IPS DF 6.9 (cell line): ENCODE measurements at regions not wholly inside any gene's neighbourhood (a gene's known extent, or its start where the extent isn't known, plus 50 kb on each side); places are given as distances from the start of the nearest gene placed in this dataset.
"Not testable (repeated sequence)": the region's sequence is repeated elsewhere in the genome, so short reads cannot be mapped to it uniquely, and the experiment has no call there.

Source experiments
- DNase-seq: peaks from one replicate; pipeline ENCODE4 v3.0.0-alpha.2; 2013; ENCODE audit warnings: low read depth, low spot score
- H3K27ac ChIP-seq: one replicate; pipeline ENCODE4 v1.5.1; 2013; ENCODE audit warnings: low read length, control low read depth
- H3K27me3 ChIP-seq: 2 replicates; pipeline ENCODE4 v1.6.1; 2013; ENCODE audit warnings: mild to moderate bottlenecking, low read length; ENCODE audit not compliant: control insufficient read depth, insufficient read depth
- H3K36me3 ChIP-seq: 2 replicates; pipeline ENCODE4 v1.6.1; 2013; ENCODE audit warnings: low read length; ENCODE audit not compliant: control insufficient read depth, insufficient read depth
- H3K4me1 ChIP-seq: 2 replicates; pipeline ENCODE4 v1.6.1; 2013; ENCODE audit warnings: low read length; ENCODE audit not compliant: control insufficient read depth, insufficient read depth
- H3K4me3 ChIP-seq: 2 replicates; pipeline ENCODE4 v1.5.1; 2013; ENCODE audit warnings: mild to moderate bottlenecking, low read length
- H3K9me3 ChIP-seq: 2 replicates; pipeline ENCODE4 v1.6.1; 2013; ENCODE audit warnings: low read length, inconsistent platforms; ENCODE audit not compliant: control insufficient read depth, insufficient read depth
- WGBS: extraction: QIAGEN DNeasy Blood & Tissue Kit; methylation state at CpG from one replicate; pipeline ENCODE4 v1.1.7; 2013; ENCODE audit warnings: mixed read lengths, missing lambda C conversion rate; ENCODE audit not compliant: insufficient read length, insufficient coverage; 5-methylcytosine and 5-hydroxymethylcytosine counted together

DNA sequence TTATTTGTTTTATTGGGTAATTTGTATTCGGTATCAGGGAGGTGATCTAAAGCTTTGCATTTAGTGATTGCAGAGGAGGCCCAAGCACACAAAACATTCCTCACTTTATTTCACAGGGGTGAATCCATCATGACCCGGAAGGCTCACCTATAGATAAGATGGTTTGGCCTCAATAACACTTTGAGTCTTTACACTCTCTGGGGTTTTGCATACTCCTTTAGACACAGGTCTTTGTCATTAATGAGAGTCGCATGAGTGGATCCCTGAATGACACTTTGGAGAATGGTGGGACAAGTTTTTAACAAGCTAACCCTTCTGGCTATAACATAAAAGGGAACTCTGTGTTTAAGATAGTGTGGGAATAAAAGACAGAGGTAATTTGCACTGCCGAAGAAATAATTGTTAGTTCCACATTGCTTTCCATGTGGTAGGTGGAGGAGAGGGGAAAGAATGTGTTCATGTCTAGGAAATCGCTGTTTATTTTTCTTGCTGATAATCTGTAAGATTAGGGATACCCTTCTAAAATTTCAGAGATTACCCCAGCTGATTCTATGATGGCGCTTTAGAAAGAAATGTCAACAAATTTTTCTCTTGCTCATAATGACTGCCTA, 455.8 kb downstream of the TFEC start:
- 100% methylated on average over 1 of the region's 6 CpGs for WGBS
- Histone ChIP-seq H3K27me3 (no peaks in the 10 kb centered on the region), H3K4me3 (no peak overlapping the region), H3K4me1 (no peaks in the 10 kb centered on the region), H3K36me3 (no peaks in the 10 kb centered on the region), H3K27ac (no peak overlapping the region), H3K9me3 (no peaks in the 10 kb centered on the region)
- DNase-seq = no peak

DNA sequence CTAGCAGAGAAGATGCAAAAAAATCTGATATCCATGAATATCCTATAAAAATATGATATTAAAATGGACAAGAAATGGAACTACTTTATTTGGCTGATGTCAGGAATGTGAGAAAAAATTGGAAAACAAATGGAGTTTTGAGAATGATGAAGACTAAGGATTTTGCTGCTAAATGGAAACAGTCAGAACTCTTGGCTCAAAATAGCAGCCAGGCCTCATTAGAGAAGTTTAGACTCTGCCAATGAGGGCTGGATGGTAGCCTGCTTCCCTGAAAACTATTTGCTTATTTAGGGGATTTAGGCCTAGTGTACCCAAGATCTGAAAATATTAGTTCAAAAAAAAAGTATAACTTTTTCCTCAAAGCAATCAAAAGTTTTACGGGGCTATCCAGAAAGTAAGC, 458.5 kb downstream of the TFEC start:
- no CpG with 5 or more reads among the region's 1 CpG for WGBS
- H3K4me3 ChIP-seq = no peak overlapping the region
- H3K36me3 ChIP-seq = no peaks in the 10 kb centered on the region
- no peaks in the 10 kb centered on the region for H3K9me3 ChIP-seq
- DNase-seq = no peak
- no peaks in the 10 kb centered on the region for H3K27me3 ChIP-seq
- no peaks in the 10 kb centered on the region for H3K4me1 ChIP-seq
- no peak overlapping the region for H3K27ac ChIP-seq

DNA sequence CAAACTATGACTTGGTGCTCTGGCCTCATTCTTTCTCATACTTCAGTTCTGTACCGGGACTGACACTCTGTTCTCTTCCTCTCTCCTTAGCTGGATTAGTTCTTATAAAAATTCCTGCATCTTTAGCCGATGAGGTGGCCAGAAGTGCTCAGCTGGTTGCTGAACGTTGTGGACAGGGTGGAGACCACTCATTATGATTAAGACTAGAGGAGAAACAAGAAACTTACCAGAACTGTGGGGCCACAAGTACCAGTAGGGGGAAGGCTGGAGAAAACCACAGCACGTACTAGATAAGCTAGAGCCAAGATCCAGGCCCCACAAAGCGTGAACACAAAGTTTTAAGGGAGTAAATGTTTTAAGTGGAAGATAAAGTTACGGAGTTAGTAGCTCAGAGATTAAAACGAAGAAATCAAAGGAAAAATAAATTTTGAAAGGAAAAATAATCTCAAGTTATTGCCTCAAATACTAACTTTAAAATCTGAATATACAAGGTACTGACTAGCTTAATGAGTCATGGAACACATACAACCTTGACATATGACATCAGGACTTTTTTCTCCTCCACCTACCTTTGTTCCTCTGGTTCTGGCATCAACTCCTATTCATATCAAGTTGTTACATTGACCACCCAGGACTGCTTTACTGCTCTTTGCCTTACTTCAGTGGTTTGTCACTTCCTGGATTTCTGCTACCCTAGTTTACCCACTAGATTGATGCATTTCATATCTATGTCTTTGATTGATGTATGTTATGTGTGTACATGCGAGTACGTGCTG, 469.0 kb downstream of the TFEC start:
- no peaks in the 10 kb centered on the region for H3K9me3 ChIP-seq
- DNase-seq = no peak
- no peak overlapping the region for H3K27ac ChIP-seq
- H3K27me3 ChIP-seq = no peaks in the 10 kb centered on the region
- no peaks in the 10 kb centered on the region for H3K4me1 ChIP-seq
- WGBS = 100% methylated on average over 2 of the region's 9 CpGs
- no peak overlapping the region for H3K4me3 ChIP-seq
- H3K36me3 ChIP-seq = no peaks in the 10 kb centered on the region

DNA sequence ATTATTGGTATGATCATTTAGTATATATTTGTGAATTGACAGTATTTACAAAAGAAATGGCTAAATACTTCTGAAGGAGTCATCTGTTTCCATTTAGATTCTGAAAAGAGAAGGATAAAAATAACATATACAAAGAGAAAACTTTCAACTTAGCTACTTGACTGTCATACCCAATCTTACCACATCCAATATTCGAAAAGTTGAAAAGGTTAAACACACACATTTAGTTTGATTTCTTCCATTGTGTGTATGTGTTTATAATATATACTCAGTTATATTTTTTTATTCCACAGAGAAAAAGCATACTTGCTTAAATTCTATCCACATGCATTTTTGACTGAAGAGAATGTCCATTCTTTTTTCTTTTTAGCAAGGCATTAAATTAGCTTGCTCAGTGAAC, 470.7 kb downstream of the TFEC start:
- DNase-seq = no peak
- WGBS = no CpG with 5 or more reads among the region's 1 CpG
- no peaks in the 10 kb centered on the region for H3K9me3 ChIP-seq

DNA sequence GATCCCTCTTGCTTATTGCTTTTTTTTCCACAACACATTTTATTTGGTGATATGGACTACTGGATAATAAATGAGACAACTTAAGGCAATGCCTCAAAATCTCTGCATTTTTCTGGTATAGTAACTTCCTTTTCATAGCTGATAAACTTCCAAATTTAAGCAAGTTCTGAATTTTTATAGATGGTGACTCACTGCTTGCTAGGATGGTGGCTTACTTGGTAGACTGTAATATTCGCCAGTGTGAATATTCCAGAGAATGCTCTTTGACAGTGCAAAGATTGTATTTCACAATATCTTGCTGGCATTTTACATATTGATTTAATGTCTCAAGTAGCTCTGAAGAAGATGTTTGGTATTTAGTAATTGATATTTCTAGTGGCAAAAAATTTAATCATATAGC, 472.4 kb downstream of the TFEC start:
- Histone ChIP-seq H3K4me1 (no peaks in the 10 kb centered on the region), H3K27me3 (no peaks in the 10 kb centered on the region), H3K27ac (no peak overlapping the region), H3K36me3 (no peaks in the 10 kb centered on the region), H3K9me3 (no peaks in the 10 kb centered on the region), H3K4me3 (no peak overlapping the region)
- no peak for DNase-seq
- WGBS = no CpG with 5 or more reads among the region's 1 CpG

More for the DNA sequence above, 470.7 kb downstream of the TFEC start:
- Histone ChIP-seq H3K36me3 (no peaks in the 10 kb centered on the region), H3K27ac (no peak overlapping the region), H3K4me3 (no peak overlapping the region), H3K4me1 (no peaks in the 10 kb centered on the region), H3K27me3 (no peaks in the 10 kb centered on the region)

DNA sequence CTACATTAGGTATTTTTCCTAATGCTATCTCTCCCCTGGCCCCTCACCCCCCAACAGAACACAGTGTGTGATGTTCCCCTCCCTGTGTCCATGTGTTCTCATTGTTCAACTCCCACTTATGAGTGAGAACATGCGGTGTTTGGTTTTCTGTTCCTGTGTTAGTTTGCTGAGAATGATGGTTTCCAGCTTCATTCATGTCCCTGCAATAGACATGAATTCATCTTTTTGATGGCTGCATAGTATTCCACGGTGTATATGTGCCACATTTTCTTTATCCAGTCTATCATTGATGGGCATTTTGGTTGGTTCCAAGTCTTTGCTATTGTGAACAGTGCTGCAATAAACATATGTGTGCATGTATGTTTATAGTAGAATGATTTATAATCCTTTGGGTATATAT, 473.3 kb downstream of the TFEC start:
- H3K27ac ChIP-seq, H3K4me3 ChIP-seq, H3K9me3 ChIP-seq, H3K4me1 ChIP-seq, DNase-seq, H3K36me3 ChIP-seq, H3K27me3 ChIP-seq: not testable (repeated sequence)
- no CpG with 5 or more reads among the region's 2 CpGs for WGBS

DNA sequence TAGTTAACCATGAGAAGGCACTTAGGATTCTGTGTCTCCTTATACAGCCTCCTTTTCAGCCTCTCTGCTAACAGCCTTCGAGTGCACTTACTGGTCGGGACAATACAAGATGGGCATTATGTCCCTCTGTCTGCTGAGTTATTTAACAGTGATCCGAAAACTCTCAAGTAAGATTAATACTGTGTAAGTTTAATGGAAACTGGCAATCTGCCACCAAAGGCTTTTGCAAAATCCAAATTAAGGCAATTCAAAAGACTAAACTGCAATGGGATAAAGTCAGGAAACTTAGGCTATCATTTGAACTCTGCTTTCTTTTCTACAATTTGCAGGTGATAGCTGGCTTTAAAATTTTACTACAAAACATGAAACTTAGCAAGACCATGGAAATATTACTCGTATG, 477.8 kb downstream of the TFEC start:
- no peak for DNase-seq
- Histone ChIP-seq H3K9me3 (no peaks in the 10 kb centered on the region), H3K27ac (no peak overlapping the region), H3K27me3 (no peaks in the 10 kb centered on the region), H3K36me3 (no peaks in the 10 kb centered on the region), H3K4me3 (no peak overlapping the region), H3K4me1 (no peaks in the 10 kb centered on the region)
- WGBS = no CpG with 5 or more reads among the region's 4 CpGs

DNA sequence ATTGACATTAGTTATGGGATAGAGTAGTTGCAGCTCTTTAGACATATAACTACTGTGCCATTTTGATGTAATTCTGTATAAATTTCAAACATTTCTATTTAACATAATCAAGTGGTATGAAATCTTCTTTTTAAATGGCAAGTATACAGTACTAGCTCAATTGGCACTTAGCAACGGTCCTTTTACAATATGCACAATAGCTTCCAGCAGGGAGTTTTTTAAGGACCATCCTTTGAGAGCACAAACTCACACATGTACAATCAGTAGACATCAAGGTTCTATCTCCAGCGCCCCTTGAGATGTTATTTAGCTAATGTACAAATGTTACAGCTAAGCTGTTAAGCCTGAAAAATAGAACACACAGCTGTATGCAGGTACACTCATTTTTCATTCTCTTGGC, 480.7 kb downstream of the TFEC start:
- no peaks in the 10 kb centered on the region for H3K4me1 ChIP-seq
- no peak for DNase-seq
- WGBS = no CpG with 5 or more reads among the region's 2 CpGs

DNA sequence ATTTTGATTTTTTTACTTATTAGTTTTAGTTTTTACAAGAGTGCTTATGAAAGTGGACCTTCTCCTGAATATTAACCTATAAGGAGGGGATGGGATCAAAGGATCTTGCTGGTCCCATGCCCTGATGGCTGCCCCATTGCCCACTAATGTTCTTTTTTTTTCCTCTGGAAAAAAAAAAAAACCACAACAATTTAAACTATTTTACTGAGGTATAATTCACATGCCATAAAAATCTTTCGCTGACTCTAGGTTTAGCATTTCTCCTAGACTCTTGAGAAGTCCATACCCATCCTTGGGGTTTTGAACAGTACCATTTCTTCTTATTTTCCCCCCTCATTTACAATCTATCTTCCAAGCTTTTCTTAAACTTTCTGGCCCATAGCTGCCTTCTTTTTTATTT, 481.8 kb downstream of the TFEC start:
- Histone ChIP-seq H3K27ac (no peak overlapping the region), H3K9me3 (no peaks in the 10 kb centered on the region), H3K4me1 (no peaks in the 10 kb centered on the region), H3K27me3 (no peaks in the 10 kb centered on the region), H3K4me3 (no peak overlapping the region), H3K36me3 (no peaks in the 10 kb centered on the region)
- DNase-seq = no peak
- WGBS = no CpG with 5 or more reads among the region's 1 CpG

More for the DNA sequence above, 480.7 kb downstream of the TFEC start:
- H3K36me3 ChIP-seq = no peaks in the 10 kb centered on the region
- no peaks in the 10 kb centered on the region for H3K9me3 ChIP-seq
- H3K27me3 ChIP-seq = no peaks in the 10 kb centered on the region
- H3K27ac ChIP-seq = no peak overlapping the region
- H3K4me3 ChIP-seq = no peak overlapping the region

DNA sequence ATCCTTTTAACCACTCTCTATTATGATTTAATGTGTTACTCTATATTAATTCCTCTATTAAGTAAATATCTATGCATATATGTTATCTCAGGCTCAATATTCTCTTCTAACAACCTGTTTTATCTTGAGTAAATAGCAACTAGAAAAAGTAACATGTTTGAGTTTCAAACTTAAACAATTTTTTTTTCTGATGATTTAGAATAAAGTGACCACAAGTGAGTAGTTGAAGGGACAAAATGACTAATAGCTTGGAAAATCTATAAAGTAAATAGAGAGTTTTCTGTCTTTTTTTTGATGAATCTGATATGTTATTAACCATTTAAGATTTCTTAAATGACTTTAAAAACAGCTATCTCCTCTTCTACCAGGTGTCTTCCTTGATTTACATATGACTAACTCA, 483.8 kb downstream of the TFEC start:
- H3K27ac ChIP-seq = no peak overlapping the region
- H3K9me3 ChIP-seq = no peaks in the 10 kb centered on the region
- H3K27me3 ChIP-seq = no peaks in the 10 kb centered on the region
- no peaks in the 10 kb centered on the region for H3K4me1 ChIP-seq
- no peaks in the 10 kb centered on the region for H3K36me3 ChIP-seq
- H3K4me3 ChIP-seq = no peak overlapping the region
- no peak for DNase-seq

DNA sequence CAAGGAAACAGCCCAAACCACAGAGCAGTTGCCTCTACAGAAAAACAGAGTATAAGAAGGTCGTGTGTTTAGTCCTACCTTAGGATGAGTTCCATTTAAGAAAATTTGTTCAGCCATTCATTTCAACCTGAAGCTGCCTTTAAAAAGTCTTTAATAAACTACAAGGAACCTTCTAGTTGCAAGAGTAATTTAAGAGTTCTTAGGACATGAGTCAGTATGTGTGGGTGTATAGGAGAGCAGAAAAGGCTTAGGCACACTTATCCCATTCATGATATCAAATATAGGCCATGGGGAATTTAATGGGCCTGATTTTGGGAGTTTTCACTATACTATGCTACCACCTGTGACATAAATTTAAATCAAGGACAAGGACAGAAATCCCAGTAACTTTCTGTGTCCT, 496.8 kb downstream of the TFEC start:
- H3K4me1 ChIP-seq = no peaks in the 10 kb centered on the region
- no CpG with 5 or more reads among the region's 1 CpG for WGBS
- H3K27me3 ChIP-seq = no peaks in the 10 kb centered on the region
- H3K4me3 ChIP-seq = no peak overlapping the region
- H3K27ac ChIP-seq = no peak overlapping the region
- H3K9me3 ChIP-seq = no peaks in the 10 kb centered on the region
- DNase-seq = no peak
- H3K36me3 ChIP-seq = no peaks in the 10 kb centered on the region
